ENCODE measurements at regions not wholly inside any gene's neighbourhood (a gene's known extent, or its start where the extent isn't known, plus 50 kb on each side); places are given as distances from the start of the nearest gene placed in this dataset.

DNA sequence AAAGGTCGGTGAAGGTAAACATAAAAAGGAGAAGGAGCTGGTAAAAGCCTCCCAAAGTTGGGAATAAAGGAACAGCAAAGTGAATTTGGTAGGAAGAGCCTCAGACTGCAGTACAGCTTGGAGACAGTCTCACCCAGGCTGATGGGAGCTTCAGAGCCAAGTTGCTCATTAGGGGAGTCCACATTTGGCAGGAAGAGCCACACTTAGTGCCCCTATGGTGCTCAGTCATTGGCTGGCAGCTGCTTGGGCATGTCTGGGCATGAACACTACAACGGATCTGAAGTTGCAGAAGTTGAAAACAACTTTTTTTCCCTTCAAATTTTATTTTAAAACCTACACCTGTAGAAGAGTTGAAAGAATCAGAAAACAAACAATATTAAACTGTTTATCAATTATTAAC is 2497.3 kb downstream of the ARAP2 start:
- ATAC-seq (no peak), DNase-seq (no peak)
- Histone ChIP-seq H3K36me3 (ENCODE audit: control insufficient read depth, insufficient read depth, low read length) (no peaks in the 10 kb centered on the region), H3K27me3 (ENCODE audit: control insufficient read depth, insufficient read depth, low read length) (no peaks in the 10 kb centered on the region), H3K4me3 (ENCODE audit: low read length) (no peak overlapping the region), H3K9me3 (ENCODE audit: control insufficient read depth, insufficient read depth, low read length) (peaks cover 3% of the 10 kb centered on the region), H3K27ac (ENCODE audit: low read length) (no peak overlapping the region), H3K4me1 (ENCODE audit: control insufficient read depth, insufficient read depth, low read length) (no peaks in the 10 kb centered on the region)
- Mint-ChIP-seq H3K9me3 (peaks cover 20 to 30% of the 10 kb centered on the region in 2 donors), H3K36me3 (no peaks in the 10 kb centered on the region), H3K27me3 (ENCODE audit: low read depth in 2 of 2) (no peaks in the 10 kb centered on the region), H3K4me1 (no peaks in the 10 kb centered on the region), H3K27ac (no peak overlapping the region), H3K4me3 (no peak overlapping the region)
- 74% methylated on average over 2 of the region's 2 CpGs for WGBS (ENCODE audit: insufficient coverage)
- intact Hi-C loops (cut with micrococcal nuclease) = no loop called here
- TF ChIP-seq CTCF (IDR thresholded peaks at IDR 0.05) = no peak

- Histone ChIP-seq H3K4me1 (ENCODE audit: control insufficient read depth, insufficient read depth, low read length) (no peaks in the 10 kb centered on the region), H3K27me3 (ENCODE audit: control insufficient read depth, insufficient read depth, low read length) (no peaks in the 10 kb centered on the region), H3K27ac (ENCODE audit: low read length) (no peak overlapping the region), H3K4me3 (ENCODE audit: low read length) (no peak overlapping the region), H3K9me3 (ENCODE audit: control insufficient read depth, insufficient read depth, low read length) (peaks cover 5% of the 10 kb centered on the region), H3K36me3 (ENCODE audit: control insufficient read depth, insufficient read depth, low read length) (no peaks in the 10 kb centered on the region)
- Mint-ChIP-seq H3K4me3 (no peak overlapping the region), H3K4me1 (no peaks in the 10 kb centered on the region), H3K9me3 (peaks cover 9 to 18% of the 10 kb centered on the region in 2 donors), H3K27ac (no peak overlapping the region), H3K36me3 (no peaks in the 10 kb centered on the region), H3K27me3 (ENCODE audit: low read depth in 2 of 2) (no peaks in the 10 kb centered on the region)
- intact Hi-C loops (cut with micrococcal nuclease) = no loop called here
- TF ChIP-seq CTCF (IDR thresholded peaks at IDR 0.05) = no peak
- 88% methylated on average over 3 of the region's 3 CpGs for WGBS (ENCODE audit: insufficient coverage)
- ATAC-seq (no peak), DNase-seq (no peak)
Measured at GRCh38 chr4:33751050-33751449, 2493.3 kb downstream of the ARAP2 start.

DNA sequence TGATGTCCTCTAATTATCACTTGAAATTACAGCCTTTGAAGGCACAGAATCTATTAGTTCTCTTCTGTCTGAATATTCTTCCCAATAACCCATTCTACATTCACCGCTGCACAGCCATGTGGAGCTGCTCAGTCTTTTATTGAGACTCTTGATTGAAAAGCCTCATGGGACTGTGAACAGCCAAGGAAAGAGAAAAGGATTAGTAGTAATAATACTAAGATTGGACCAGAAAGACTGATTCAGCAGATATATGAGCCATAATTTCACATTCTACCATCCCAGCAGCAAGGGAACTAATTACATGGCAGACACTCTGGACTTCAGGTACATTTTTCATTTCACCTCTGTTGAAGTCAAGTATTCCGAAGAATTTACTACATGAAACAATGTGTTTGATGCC is 2471.7 kb downstream of the ARAP2 start:
- peaks cover 2% of the 10 kb centered on the region for H3K9me3 ChIP-seq (ENCODE audit: control insufficient read depth, insufficient read depth, low read length)
- 100% methylated on average over 1 of the region's 2 CpGs for WGBS (ENCODE audit: insufficient coverage)
- H3K27ac ChIP-seq (ENCODE audit: low read length) = no peak overlapping the region
- ATAC-seq = no peak
- no peak overlapping the region for H3K4me3 Mint-ChIP-seq
- no peaks in the 10 kb centered on the region for H3K27me3 Mint-ChIP-seq (ENCODE audit: low read depth in 2 of 2)
- intact Hi-C loops (cut with micrococcal nuclease) = no loop called here
- no peaks in the 10 kb centered on the region for H3K27me3 ChIP-seq (ENCODE audit: control insufficient read depth, insufficient read depth, low read length)
- peaks cover 13 to 17% of the 10 kb centered on the region in 2 donors for H3K9me3 Mint-ChIP-seq
- no peak overlapping the region for H3K27ac Mint-ChIP-seq
- H3K4me1 Mint-ChIP-seq = no peaks in the 10 kb centered on the region
- H3K36me3 Mint-ChIP-seq = peaks cover 7% of the 10 kb centered on the region
- TF ChIP-seq CTCF (IDR thresholded peaks at IDR 0.05) = no peak
- H3K4me1 ChIP-seq (ENCODE audit: control insufficient read depth, insufficient read depth, low read length) = no peaks in the 10 kb centered on the region
- no peak for DNase-seq
- H3K36me3 ChIP-seq (ENCODE audit: control insufficient read depth, insufficient read depth, low read length) = no peaks in the 10 kb centered on the region
- no peak overlapping the region for H3K4me3 ChIP-seq (ENCODE audit: low read length)

GRCh38 chr4:33780952-33781791 is 2463.1 kb downstream of the ARAP2 start:
- no peak for DNase-seq
- Mint-ChIP-seq H3K27ac (no peak overlapping the region), H3K4me1 (no peaks in the 10 kb centered on the region), H3K27me3 (ENCODE audit: low read depth in 2 of 2) (no peaks in the 10 kb centered on the region), H3K9me3 (peaks cover 6 to 17% of the 10 kb centered on the region in 2 donors), H3K4me3 (no peak overlapping the region), H3K36me3 (peaks cover 7% of the 10 kb centered on the region)
- no peak for ATAC-seq
- Histone ChIP-seq H3K27me3 (ENCODE audit: control insufficient read depth, insufficient read depth, low read length) (no peaks in the 10 kb centered on the region), H3K36me3 (ENCODE audit: control insufficient read depth, insufficient read depth, low read length) (no peaks in the 10 kb centered on the region), H3K27ac (ENCODE audit: low read length) (no peak overlapping the region), H3K4me1 (ENCODE audit: control insufficient read depth, insufficient read depth, low read length) (no peaks in the 10 kb centered on the region), H3K4me3 (ENCODE audit: low read length) (no peak overlapping the region), H3K9me3 (ENCODE audit: control insufficient read depth, insufficient read depth, low read length) (no peaks in the 10 kb centered on the region)
- intact Hi-C loops (cut with micrococcal nuclease) = no loop called here
- no peak for TF ChIP-seq CTCF (IDR thresholded peaks at IDR 0.05)
- WGBS (ENCODE audit: insufficient coverage) = 74% methylated on average over 3 of the region's 6 CpGs

All from natural killer cell (primary cell).